Activated naive CD8-positive, alpha-beta T cell treated with anti-CD3 and anti-CD28 coated beads, Interleukin-2, amount 50 U/mL, for 16 hours (primary cell): ENCODE measurements at regions not wholly inside any gene's neighbourhood (a gene's known extent, or its start where the extent isn't known, plus 50 kb on each side); places are given as distances from the start of the nearest gene placed in this dataset.

Experiments used
- DNase-seq: peaks from one replicate; pipeline ENCODE4 v3.0.0-alpha.2; 2020; ENCODE audit warnings: low read depth, low spot score

GRCh38 chr1:218575079-218575478 lies 229.9 kb downstream of the TGFB2 start:
- no peak for DNase-seq

DNA sequence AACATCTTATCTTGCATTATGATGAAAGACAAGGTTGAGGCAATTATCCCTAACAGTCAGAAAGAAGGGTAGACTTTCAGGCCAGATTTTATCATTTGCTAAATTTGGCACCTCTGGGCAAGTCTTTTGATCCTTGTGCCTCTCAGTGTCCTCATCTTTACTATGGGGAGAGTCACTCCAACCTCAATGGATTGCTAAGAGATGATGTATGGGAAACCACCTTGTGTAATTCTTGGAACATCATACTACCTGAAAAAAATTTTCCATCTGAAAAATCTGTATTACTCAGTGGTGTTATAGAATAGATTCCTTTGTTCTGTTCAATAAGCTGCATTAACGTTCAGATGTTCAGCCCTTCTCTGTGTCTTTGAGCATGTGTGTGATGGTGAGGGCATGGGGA lies 230.7 kb downstream of the TGFB2 start:
- DNase-seq: no peak

DNA sequence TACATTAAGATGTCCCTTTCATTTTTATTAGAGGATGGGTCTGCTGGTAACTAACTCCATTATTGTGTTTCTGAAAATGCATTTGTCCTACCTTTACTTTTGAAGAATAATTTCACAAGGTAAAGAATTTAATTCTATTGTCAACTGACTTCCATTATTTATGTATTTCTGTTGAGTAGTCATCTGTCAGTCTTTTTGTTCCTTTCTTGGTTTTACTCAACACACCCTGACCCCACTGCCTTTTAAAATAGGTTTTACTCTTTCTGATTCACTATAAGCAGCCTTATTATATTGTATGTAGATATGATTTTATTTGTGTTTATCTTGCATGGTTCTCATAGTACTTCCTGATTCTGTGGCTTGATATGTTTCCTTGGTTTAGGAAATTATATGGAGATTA lies 237.5 kb downstream of the TGFB2 start:
- no peak for DNase-seq

- DNase-seq: no peak
Measured at GRCh38 chr1:218584418-218585155, 239.5 kb downstream of the TGFB2 start.

DNA sequence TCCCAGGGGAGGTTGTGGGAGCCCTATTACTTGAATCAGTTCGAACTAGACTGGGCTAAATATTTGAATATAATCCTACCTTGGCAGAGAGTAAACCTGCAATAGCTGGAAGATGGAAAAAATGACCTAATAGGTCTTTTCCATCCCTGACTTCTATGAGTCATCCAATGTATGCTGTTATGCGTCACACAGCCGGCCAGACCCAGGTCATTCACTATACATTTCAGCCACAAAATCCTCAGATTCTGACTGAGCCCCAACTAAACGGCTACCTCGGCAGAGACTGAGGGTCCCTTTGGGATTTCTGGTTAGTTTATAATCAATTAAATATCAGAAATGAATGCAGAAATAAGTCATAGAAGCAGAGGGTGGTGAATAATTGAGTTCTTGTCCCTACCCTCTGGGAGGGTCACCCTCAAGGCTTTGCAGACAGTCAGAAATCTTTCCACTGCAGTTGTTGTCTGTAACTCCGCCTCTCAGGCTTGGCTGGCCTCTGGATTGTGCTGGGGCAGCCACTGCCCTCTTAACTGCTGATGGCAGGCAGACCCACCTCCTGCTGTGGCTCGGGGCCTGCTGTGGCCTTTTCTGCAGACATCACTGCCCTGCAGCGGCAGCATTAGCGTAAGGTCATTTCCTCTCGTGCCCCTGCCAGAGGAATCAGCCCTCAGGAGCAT lies 240.5 kb downstream of the TGFB2 start:
- DNase-seq: no peak

GRCh38 chr1:218587900-218588299 lies 242.8 kb downstream of the TGFB2 start:
- DNase-seq: no peak

GRCh38 chr1:218588540-218589172 lies 243.5 kb downstream of the TGFB2 start:
- no peak for DNase-seq

DNA sequence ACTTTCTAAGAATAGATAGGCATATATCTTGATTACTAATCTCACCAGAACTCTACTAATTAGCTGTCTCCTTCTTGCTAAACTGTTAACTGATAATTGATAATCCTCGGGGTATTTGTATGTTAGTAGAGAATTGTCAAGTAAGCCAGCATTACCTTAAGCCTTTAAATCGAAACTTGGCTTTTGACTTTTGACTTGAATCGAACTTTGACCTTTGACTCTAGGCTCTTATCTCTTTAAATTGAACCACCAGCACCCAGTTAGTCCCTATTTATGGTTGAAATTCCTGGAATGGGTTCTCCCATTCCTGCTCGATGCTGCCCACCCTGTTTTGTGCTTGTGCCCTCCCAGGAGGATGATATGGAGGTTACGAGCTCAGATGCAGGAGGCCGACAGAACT lies 244.4 kb downstream of the TGFB2 start:
- DNase-seq: no peak

DNA sequence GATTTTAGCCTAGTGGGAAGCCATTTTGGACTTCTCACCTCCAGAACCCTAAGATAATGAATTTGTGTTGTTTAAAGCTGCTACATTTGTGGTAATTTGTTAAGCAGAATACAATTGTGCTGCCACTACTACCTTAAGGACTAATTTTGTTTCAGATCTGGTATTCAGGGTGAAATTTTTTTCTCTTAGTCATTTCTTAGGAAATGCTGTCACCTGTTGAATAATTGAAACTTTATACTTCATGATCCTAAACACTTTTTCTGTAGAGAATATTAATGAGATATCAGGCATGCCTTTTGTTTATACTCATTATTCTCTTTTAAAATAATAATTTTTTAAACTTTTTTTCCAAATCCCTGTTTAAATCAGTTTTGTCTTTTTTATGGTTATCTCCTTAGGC lies 246.8 kb downstream of the TGFB2 start:
- DNase-seq: no peak

DNA sequence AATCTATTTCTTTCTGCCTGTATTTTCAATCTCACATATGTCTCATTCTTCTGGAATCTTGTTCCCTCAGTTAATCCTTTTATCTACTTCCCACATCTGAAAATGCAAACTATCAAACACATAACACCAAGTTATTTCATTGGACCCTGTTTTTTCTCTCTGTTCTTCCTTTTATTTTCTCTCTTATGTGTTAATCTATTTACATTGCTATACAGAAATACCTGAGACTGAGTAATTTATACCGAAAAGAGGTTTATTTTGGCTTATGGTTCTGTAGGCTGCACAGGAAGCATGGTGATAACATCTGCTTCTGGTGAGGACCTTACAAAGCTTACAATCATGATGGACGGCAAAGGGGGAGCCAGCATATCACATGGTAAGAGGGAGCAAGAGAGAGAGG lies 247.6 kb downstream of the TGFB2 start:
- DNase-seq: no peak

- DNase-seq: no peak
Measured at GRCh38 chr1:218600968-218601367, 255.8 kb downstream of the TGFB2 start.

DNA sequence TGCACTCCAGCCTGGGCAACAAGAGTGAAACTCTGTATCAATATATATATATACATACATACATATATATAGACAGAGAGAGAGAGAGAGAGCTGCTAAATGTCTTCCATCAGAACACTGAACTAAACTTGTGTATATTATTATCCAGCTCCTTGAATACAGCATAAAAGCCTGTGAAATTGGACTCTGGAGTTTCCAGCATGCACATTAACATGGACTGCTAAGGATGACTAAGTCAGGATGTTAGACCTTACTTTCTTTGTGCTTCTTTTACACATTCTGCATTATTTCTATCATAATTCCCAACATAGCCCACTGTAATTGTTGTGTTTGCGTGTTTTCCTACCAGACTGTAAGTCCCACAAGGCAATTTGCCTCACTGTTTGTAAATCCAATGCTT lies 259.1 kb downstream of the TGFB2 start:
- DNase-seq: no peak

DNA sequence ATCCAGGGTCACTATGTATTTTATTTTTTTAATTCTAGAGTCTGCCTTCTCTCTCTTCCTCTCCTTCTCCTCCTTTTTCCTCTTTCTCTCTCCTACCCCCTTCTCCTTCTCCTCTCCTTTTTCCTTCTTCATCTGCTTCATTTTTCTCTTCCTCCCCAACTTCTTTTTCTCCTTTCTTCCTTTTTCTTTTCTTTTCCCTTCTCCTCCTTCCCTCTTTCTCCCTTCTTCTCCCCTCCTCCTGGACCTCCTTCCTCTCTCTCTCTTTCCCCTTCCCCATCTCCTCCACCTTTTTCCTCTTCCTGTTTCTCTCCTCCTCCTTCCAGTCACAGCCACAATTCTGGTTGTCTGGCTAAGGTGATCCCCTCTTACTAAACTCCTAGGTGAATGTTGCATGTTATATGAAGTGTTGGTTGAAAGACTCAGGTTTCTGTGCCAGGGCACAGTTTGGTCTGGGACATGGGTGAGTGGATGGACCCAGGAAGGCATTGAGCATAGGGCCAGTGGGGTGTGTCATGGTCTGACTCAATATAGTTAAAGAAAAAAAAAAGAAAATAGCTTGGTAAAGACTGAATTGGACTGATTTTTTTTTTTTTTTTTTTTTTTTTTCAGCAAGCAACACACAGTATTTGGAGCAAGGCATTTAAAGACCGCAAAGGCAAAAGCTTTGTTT lies 266.9 kb downstream of the TGFB2 start:
- DNase-seq: no peak

DNA sequence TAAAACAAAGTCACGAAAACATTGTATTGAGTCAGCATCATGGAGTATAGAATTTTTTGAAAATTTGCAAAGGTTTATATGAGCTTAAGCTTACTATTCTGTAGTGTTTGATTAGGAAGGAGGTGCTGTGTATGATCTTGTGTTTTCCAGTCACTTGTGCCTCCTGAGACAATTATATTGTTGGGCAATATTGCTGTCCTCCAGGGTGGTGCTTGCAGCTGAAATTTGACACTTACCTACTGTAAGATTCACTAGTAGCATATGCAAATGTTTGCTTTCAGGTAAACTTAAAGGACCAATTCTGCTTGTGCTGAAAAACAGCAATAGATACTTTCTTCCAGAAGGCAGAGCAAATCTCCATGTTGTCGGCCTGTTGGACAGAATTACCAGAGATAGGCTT lies 268.0 kb downstream of the TGFB2 start:
- no peak for DNase-seq

GRCh38 chr1:218614031-218614430 lies 268.9 kb downstream of the TGFB2 start:
- no peak for DNase-seq

- no peak for DNase-seq
Measured at GRCh38 chr1:218616681-218617080, 271.5 kb downstream of the TGFB2 start.

- no peak for DNase-seq
Measured at GRCh38 chr1:218617986-218618385, 272.9 kb downstream of the TGFB2 start.

- no peak for DNase-seq
Measured at GRCh38 chr1:218620956-218621355, 275.8 kb downstream of the TGFB2 start.

DNA sequence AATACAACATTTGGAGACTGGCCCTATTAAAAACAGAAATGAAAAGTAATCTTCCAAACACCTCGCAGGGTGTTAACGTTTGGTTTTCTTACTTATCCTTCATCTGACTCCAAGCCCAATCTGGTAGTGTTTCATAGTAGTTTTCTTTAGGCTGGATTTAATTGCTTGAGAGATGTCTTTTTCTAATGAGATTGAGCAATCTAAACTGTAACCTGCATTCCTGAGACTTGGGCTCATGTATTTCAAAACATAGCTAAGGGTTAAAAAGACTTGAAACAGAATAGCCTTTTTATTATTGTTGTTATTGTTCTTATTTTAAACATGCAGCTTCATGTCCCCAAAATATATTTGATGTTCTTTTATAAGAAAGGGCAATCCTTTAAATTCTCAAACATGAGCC lies 278.9 kb downstream of the TGFB2 start:
- no peak for DNase-seq

GRCh38 chr1:218625393-218625792 lies 280.3 kb downstream of the TGFB2 start:
- no peak for DNase-seq

GRCh38 chr1:218633238-218633988 lies 288.3 kb downstream of the TGFB2 start:
- DNase-seq: no peak

DNA sequence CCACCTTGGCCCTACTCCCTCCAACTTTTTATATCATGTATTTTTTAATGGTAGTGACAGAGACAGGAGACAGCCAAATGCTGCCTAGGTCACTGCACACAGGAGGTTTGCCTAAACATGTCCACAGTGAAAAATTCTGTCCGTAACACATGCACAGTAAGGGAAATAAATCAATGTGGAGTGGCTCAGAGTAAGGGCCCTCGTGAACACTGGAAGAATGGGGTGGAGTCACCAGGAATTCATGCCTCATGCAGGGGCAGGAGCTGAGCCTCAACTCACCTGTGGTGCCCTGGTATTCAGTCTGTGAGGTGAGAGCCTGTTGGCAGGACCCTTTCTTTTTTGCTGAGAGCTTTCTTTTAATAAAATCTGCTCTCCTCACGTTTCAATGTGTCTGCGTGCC lies 289.1 kb downstream of the TGFB2 start:
- no peak for DNase-seq
